ENCODE measurements at regions not wholly inside any gene's neighbourhood (a gene's known extent, or its start where the extent isn't known, plus 50 kb on each side); places are given as distances from the start of the nearest gene placed in this dataset.

GRCh38 chr1:29696656-29697390, 460.5 kb downstream of the PTPRU start:
- H3K4me3 ChIP-seq = no peak overlapping the region
- H3K4me1 ChIP-seq = no peaks in the 10 kb centered on the region
- H3K9me3 ChIP-seq = peaks cover 0 to 18% (median 0%) of the 10 kb centered on the region in 3 donors
- ATAC-seq = no peak
- H3K27me3 ChIP-seq = peaks cover 80% of the 10 kb centered on the region
- no peaks in the 10 kb centered on the region for H3K36me3 ChIP-seq
- TF ChIP-seq POLR2AphosphoS5 (IDR thresholded peaks at IDR 0.05) = no peak
- TF ChIP-seq POLR2A (IDR thresholded peaks at IDR 0.05) = no peak
- no peak for TF ChIP-seq EP300 (IDR thresholded peaks at IDR 0.05)
- no peak for TF ChIP-seq CTCF (IDR thresholded peaks at IDR 0.05)
- no peak overlapping the region for H3K27ac ChIP-seq
- 83 to 95% methylated on average over 9 to 12 of the region's 20 CpGs for WGBS, 2 donors (ENCODE audit: low coverage in 1 of 2)

GRCh38 chr1:29695803-29696202, 459.5 kb downstream of the PTPRU start:
- Histone ChIP-seq H3K27me3 (peaks cover 73% of the 10 kb centered on the region), H3K4me1 (no peaks in the 10 kb centered on the region), H3K4me3 (no peak overlapping the region), H3K27ac (no peak overlapping the region), H3K36me3 (no peaks in the 10 kb centered on the region), H3K9me3 (peaks cover 0 to 18% (median 0%) of the 10 kb centered on the region in 3 donors)
- TF ChIP-seq POLR2A (IDR thresholded peaks at IDR 0.05) = no peak
- no peak for TF ChIP-seq CTCF (IDR thresholded peaks at IDR 0.05)
- TF ChIP-seq POLR2AphosphoS5 (IDR thresholded peaks at IDR 0.05) = no peak
- no peak for TF ChIP-seq EP300 (IDR thresholded peaks at IDR 0.05)
- WGBS, 2 donors (ENCODE audit: low coverage in 1 of 2) = 74 to 82% methylated on average over 3 of the region's 5 CpGs
- no peak for ATAC-seq

- ATAC-seq = no peak
- Histone ChIP-seq H3K4me1 (no peaks in the 10 kb centered on the region), H3K27me3 (peaks cover 76% of the 10 kb centered on the region), H3K4me3 (no peak overlapping the region), H3K27ac (no peak overlapping the region), H3K9me3 (peaks cover 0 to 18% (median 0%) of the 10 kb centered on the region in 3 donors), H3K36me3 (no peaks in the 10 kb centered on the region)
- WGBS, 2 donors (ENCODE audit: low coverage in 1 of 2) = 35 to 50% methylated on average over 1 to 2 of the region's 3 CpGs
- no peak for TF ChIP-seq POLR2AphosphoS5 (IDR thresholded peaks at IDR 0.05)
- no peak for TF ChIP-seq CTCF (IDR thresholded peaks at IDR 0.05)
- TF ChIP-seq EP300 (IDR thresholded peaks at IDR 0.05) = no peak
- TF ChIP-seq POLR2A (IDR thresholded peaks at IDR 0.05) = no peak
Measured at GRCh38 chr1:29695036-29695435, 458.7 kb downstream of the PTPRU start.

GRCh38 chr1:29691499-29691898, 455.2 kb downstream of the PTPRU start:
- WGBS, 2 donors (ENCODE audit: low coverage in 1 of 2) = 58 to 72% methylated on average over 3 to 5 of the region's 5 CpGs

More at GRCh38 chr1:29691499-29691898, 455.2 kb downstream of the PTPRU start:
- peaks cover 0 to 18% (median 0%) of the 10 kb centered on the region in 3 donors for H3K9me3 ChIP-seq
- H3K27ac ChIP-seq = no peak overlapping the region
- H3K4me1 ChIP-seq = peaks cover 0 to 10% (median 0%) of the 10 kb centered on the region in 3 donors
- H3K27me3 ChIP-seq = peaks cover 74% of the 10 kb centered on the region
- H3K4me3 ChIP-seq = no peak overlapping the region
- H3K36me3 ChIP-seq = no peaks in the 10 kb centered on the region
- ATAC-seq = no peak
- TF ChIP-seq POLR2AphosphoS5 (IDR thresholded peaks at IDR 0.05) = no peak
- TF ChIP-seq EP300 (IDR thresholded peaks at IDR 0.05) = no peak
- no peak for TF ChIP-seq CTCF (IDR thresholded peaks at IDR 0.05)
- TF ChIP-seq POLR2A (IDR thresholded peaks at IDR 0.05) = no peak
